Smooth muscle cell of the brain vasculature (primary cell): ENCODE measurements at regions not wholly inside any gene's neighbourhood (a gene's known extent, or its start where the extent isn't known, plus 50 kb on each side); places are given as distances from the start of the nearest gene placed in this dataset.

Experiments used
- DNase-seq: peaks from one replicate; pipeline ENCODE4 v3.0.0-alpha.2; 2012; ENCODE audit warnings: low read depth, low spot score

GRCh38 chr14:100467046-100467750, 120.0 kb downstream of the BEGAIN start:
- DNase-seq = no peak

- DNase-seq = no peak
Observed at GRCh38 chr14:100467939-100468338, 119.3 kb downstream of the BEGAIN start.

- DNase-seq = no peak
Observed at GRCh38 chr14:100468557-100468956, 118.7 kb downstream of the BEGAIN start.

GRCh38 chr14:100469632-100470522, 117.3 kb downstream of the BEGAIN start:
- no peak for DNase-seq

GRCh38 chr14:100470523-100470897, 116.7 kb downstream of the BEGAIN start:
- DNase-seq = no peak

GRCh38 chr14:100471441-100472093, 115.7 kb downstream of the BEGAIN start:
- DNase-seq = no peak

- DNase-seq = no peak
Observed at GRCh38 chr14:100472094-100472455, 115.1 kb downstream of the BEGAIN start.

GRCh38 chr14:100472491-100472890, 114.7 kb downstream of the BEGAIN start:
- no peak for DNase-seq

GRCh38 chr14:100473249-100473648, 114.0 kb downstream of the BEGAIN start:
- no peak for DNase-seq

GRCh38 chr14:100474196-100474595, 113.0 kb downstream of the BEGAIN start:
- DNase-seq = no peak

GRCh38 chr14:100475268-100475667, 111.9 kb downstream of the BEGAIN start:
- DNase-seq = no peak

GRCh38 chr14:100476012-100476822, 111.0 kb downstream of the BEGAIN start:
- DNase-seq = peak; percentile 94

- DNase-seq = no peak
Observed at GRCh38 chr14:100484531-100485267, 102.5 kb downstream of the BEGAIN start.

- peak; percentile 81 for DNase-seq
Observed at GRCh38 chr14:100486025-100486828, 101.0 kb downstream of the BEGAIN start.
